ENCODE measurements at regions not wholly inside any gene's neighbourhood (a gene's known extent, or its start where the extent isn't known, plus 50 kb on each side); places are given as distances from the start of the nearest gene placed in this dataset.
A peak's percentile ranks its signal among the peaks of the same experiment; 100 is the strongest.

GRCh38 chr4:121277194-121278105, 103.4 kb downstream of the QRFPR start:
- DNase-seq = peak in 1 of 2 experiments; percentile 9

- DNase-seq = no peak
Observed at GRCh38 chr4:121273191-121273590, 107.6 kb downstream of the QRFPR start.

GRCh38 chr4:121272526-121272925, 108.3 kb downstream of the QRFPR start:
- DNase-seq = no peak

- DNase-seq = no peak
Observed at GRCh38 chr4:121270389-121270788, 106.3 kb upstream of the TNIP3 start.

- no peak for DNase-seq
Observed at GRCh38 chr4:121269001-121269400, 104.9 kb upstream of the TNIP3 start.

- no peak for DNase-seq
Observed at GRCh38 chr4:121266982-121267381, 102.9 kb upstream of the TNIP3 start.

GRCh38 chr4:121256887-121257466, 92.9 kb upstream of the TNIP3 start:
- no peak for DNase-seq

- no peak for DNase-seq
Observed at GRCh38 chr4:121255986-121256750, 92.0 kb upstream of the TNIP3 start.

- DNase-seq = no peak
Observed at GRCh38 chr4:121253961-121254360, 89.8 kb upstream of the TNIP3 start.

- peak in 1 of 2 experiments; percentile 71 for DNase-seq
Observed at GRCh38 chr4:121252224-121252806, 88.2 kb upstream of the TNIP3 start.

GRCh38 chr4:121248747-121249146, 84.6 kb upstream of the TNIP3 start:
- DNase-seq = no peak

GRCh38 chr4:121246698-121247097, 82.6 kb upstream of the TNIP3 start:
- no peak for DNase-seq

- no peak for DNase-seq
Observed at GRCh38 chr4:121243485-121243884, 79.4 kb upstream of the TNIP3 start.

GRCh38 chr4:121242188-121242750, 78.1 kb upstream of the TNIP3 start:
- DNase-seq = no peak

- DNase-seq = no peak
Observed at GRCh38 chr4:121239951-121240350, 75.8 kb upstream of the TNIP3 start.

- DNase-seq = no peak
Observed at GRCh38 chr4:121238461-121238860, 74.3 kb upstream of the TNIP3 start.

- DNase-seq = no peak
Observed at GRCh38 chr4:121237069-121237399, 72.9 kb upstream of the TNIP3 start.

- no peak for DNase-seq
Observed at GRCh38 chr4:121236353-121237068, 72.4 kb upstream of the TNIP3 start.

GRCh38 chr4:121233982-121234381, 69.9 kb upstream of the TNIP3 start:
- DNase-seq = no peak

GRCh38 chr4:121229993-121230392, 65.9 kb upstream of the TNIP3 start:
- no peak for DNase-seq

- no peak for DNase-seq
Observed at GRCh38 chr4:121228848-121229247, 64.7 kb upstream of the TNIP3 start.

- no peak for DNase-seq
Observed at GRCh38 chr4:121227341-121227792, 63.2 kb upstream of the TNIP3 start.
